HG03045 (cell line): ENCODE measurements at regions not wholly inside any gene's neighbourhood (a gene's known extent, or its start where the extent isn't known, plus 50 kb on each side); places are given as distances from the start of the nearest gene placed in this dataset.
"Not testable (repeated sequence)": the region's sequence is repeated elsewhere in the genome, so short reads cannot be mapped to it uniquely, and the experiment has no call there.

Experiments
- ATAC-seq: cut with Tn5 transposase; IDR thresholded peaks from one replicate; pipeline ENCODE4 v1.9.1; 2021; ENCODE audit warnings: mild to moderate bottlenecking, moderate library complexity; ENCODE audit not compliant: unreplicated experiment

DNA sequence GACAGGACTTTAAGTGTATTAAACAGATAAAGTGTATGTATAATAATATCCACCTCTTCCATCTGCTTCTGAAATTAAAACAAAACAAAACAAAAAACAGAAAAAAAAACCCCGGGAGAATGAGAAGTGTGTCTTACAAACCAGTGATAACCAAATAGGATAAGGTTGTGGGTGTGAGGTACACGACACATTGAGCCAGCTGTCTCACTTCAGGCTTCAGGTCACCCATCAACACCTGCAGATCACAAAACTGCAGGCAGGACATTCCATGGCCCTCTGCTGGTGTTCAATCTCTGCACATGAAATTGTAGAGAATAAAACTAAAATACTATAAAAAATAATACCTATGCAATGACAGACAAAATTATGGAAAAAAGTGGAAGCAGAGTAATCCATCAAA is 339.9 kb downstream of the SFMBT2 start:
- ATAC-seq, result no peak

DNA sequence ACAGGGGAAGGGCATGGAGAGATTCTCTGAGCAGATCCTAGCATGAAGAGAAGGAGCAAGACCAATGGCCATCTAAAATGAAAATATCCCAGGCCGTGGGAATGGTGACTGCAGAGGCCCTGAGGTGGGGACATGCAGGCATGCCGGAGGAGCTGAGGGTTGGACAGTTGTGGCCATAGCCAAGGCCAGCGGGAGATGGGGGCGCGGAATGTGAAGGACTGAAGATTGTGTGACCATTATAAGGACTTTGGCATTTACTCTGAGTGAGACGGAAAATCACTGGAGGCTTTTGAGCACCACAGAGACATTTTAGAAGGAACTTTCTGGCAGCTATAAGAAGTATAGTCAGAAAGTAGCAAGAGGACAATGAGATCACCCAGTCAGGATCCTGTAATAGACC is 341.1 kb downstream of the SFMBT2 start:
- no peak for ATAC-seq

DNA sequence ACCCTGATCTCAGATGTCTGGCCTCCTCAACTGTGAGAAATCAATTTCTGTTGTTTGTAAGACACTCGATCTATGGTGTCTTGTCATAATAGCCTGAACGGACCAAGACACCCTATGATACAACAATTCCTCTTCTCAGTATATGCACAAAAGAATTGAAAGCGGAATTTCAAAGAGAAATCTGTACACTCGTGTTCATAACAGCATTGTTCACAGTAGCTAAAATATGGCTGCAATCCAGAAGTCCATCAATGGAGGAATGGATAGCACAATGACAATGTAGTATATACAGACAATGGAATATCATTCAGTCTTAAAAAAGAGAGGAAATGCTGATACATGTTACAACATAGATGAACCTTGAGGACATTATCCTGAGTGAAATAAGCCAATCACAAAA is 354.6 kb downstream of the SFMBT2 start:
- ATAC-seq, result no peak

DNA sequence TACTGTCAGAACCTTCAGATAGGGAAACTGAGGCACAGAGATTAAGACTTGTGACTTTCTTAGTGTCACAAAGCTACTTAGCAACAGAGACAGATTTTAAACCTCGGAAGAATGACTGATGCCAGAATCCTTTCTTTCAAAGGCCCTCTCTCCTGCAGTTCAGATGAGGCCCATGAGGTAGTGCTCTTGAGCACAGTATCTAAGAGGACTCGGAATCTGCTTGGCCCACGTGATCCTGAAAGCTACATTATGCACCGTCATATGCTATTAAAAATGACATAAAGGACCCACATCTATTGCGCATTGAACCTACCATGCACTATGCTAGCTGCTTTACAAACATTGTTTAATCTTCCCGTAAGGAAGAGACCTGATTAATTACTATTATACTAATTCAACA is 355.9 kb downstream of the SFMBT2 start:
- no peak for ATAC-seq

DNA sequence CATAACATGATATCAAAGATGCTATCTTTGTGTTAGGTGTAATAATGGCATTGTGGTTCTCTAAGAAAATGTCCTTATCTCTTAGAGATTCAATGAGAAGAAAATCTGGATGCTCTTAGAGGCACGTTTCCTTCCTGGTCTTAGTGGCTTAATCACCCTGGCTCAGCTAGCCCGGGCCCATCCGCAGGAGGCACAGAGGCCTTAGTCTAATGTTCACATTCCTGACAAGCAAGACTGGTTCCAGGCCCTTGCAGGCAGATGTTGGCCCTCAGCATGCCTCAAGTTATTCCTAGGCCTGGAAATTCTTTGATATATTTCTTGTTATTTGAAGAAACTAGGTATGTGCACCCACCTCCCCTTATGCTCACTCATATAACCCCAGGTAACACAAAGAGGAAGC is 357.6 kb downstream of the SFMBT2 start:
- no peak for ATAC-seq

DNA sequence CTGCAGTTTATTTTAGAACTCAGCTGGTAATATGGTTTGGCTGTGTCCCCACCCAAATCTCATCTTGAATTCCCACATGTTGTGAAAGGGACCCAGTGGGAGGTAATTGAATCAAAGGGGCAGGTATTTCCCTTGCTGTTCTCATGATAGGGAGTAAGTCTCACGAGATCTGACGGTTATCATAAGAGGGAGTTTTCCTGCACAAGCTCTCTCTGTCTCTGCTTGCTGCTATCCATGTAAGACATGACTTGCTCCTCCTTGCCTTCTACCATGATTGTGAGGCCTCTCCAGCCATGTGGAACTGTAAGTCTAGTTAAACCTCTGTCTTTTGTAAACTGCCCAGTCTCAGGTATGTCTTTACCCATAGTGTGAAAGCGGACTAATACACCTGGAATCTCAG is 360.8 kb downstream of the SFMBT2 start:
- not testable (repeated sequence) for ATAC-seq

DNA sequence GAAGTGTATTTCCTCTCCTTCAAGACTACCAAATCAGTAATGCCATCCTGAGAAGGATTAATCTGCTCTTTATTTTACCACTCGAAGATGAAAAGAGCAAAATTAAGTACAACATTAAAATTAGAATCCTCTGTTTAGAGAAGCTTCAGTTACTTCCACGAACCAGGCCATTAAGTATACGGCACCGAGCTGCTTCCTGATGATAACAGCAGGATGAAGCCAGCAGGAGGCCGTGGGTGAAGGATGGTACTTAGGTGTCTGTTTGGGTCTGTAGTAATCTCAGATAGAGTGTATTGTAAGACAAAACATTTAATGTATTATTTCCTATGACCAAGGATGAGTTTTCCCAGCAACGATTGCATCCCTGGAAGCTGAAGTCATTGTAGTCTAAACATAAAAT is 362.8 kb downstream of the SFMBT2 start:
- ATAC-seq, result no peak

DNA sequence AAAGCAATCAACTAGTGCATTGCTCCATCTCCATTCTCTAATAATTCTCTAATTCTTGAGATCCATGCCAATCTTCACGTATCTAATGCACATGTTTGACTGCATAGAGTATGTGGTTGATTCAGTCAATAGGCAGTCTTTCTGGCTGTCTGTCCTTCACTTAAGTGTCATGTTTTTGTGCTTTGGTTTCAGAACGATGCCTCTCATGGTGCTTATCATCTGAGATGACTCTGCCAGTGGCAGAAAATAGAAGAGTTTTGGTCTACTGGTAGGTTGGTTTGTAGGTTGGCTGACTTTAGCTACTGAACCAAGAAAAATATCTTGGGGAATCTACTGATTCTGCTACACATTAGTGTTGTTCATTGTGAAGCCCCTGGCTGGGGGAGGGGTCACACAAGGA is 364.2 kb downstream of the SFMBT2 start:
- no peak for ATAC-seq

DNA sequence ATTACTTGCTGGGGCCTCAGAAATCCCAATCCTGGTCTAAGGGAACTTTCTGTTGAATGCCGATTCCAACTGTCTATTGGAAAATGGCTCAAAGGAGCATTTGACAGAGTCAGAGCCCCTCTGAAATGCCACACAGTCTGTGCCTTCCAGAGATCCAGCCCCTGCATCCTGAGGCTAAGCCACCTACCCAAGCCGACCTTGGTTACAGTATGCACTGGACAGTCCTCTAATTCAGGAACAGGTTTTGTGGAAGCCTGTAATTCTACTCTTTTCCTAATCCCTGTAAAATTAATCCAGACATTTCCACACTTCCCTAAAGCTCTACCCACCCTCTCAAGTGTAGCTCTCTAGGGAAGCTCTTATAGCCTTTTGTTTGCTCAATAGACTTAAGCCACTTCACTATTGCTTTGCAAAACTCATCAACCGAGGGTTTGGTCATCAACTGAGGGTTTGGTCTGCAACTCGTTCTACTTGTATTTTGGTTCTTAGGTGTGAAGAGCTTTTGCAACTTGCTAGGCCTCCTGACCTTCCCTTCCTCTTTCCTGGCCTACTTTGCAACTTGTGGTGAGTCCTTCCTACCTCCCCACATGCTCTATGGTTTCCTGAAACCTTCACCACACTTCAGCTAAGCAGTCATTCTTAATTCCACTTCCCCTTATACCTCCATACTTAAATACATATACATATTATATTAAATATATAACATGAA is 364.8 kb downstream of the SFMBT2 start:
- ATAC-seq, result no peak

DNA sequence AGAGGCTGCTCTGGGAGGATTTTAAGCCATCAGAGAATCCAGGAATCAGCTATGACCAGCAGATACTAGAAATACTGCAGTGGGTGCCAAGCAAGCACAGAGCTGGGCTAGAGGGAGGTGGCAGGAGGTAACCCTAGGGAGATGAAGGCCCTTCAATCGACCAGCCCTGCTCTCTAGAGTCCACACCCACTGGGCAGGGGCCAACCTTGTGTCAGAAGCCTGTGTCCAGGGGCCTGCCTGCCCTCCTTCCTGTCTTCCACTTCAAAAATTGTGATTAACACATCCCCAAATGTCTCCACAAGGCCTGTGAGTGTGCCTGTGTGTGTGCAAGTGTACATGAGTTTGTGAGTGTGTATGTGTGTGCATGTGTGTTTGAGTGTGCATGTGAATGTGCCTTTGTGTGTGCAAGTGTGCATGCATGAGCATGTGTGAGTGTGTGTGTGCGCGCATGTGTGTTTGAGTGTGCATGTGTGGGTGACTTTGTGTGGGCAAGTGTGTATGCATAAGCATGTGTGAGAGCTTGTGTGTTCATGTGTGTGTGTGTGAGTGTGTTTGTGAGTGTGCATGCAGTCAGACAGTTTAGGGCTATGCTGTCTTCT is 367.7 kb downstream of the SFMBT2 start:
- ATAC-seq, result no peak

DNA sequence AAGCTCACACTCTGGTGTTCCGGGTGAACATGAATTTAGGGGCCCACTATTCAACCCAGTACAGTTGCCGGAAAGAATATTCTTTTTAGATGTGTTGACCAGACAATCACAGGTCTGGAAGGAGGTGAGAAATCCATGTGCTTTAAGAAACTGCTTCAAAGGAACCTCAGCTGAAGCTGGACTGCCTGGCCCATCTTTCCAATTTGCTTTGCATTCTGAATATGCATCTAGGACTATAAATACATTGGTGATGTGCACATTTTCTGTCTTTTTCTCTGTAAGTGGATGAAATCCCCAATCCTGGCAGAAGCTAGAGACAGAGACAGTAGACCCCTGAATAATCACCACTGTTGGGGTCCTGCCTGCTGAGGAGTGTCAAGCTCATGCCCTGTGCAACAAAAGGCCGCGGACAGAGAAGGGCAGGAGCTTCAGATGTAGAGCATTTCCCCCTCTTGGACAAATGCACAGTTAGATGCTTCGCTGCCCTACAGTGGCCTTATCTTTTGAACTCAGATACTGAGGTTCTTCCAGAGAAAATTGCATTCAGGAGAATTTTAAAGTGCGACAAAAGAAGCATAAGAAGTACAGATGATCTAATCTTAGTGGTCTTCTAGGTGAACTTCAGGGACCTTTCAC is 368.3 kb downstream of the SFMBT2 start:
- no peak for ATAC-seq

DNA sequence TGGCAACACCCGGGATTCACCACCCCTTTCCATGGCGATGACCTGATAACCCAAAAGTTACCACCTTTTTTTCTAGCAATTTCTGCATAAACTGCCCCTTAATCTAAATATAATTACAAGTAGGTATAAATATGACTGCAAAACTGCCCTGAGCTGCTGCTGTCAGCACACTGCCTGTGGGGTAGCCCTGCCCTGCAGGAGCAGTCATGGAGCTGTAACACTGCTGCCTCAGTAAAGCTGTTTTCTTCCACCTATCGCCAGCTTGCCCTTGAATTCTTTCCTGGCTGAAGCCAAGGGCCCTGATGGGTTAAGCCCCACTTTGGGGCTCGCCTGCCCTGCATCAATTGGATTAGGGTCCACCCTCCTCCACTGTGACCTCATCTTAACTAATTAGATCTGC is 368.8 kb downstream of the SFMBT2 start:
- ATAC-seq, result no peak

DNA sequence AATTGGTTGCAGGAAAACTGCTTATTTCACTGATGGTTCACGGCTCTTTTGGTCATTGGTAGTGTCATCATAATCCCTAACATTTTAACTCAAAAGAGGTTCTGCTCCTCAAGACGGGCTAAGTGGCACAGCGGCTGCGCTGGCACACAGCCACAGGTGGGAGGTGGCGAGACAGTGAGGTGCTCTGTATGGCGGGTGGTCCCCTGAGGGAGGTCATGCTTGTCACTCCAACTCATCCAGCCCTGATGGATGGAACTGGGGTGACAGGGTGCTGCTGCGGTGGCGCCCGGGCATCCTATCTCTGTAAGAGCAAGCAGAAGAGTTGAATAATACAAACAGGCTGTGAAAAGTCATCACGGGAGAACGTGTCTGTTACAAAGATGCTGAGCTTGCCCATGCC is 370.2 kb downstream of the SFMBT2 start:
- ATAC-seq, result no peak

DNA sequence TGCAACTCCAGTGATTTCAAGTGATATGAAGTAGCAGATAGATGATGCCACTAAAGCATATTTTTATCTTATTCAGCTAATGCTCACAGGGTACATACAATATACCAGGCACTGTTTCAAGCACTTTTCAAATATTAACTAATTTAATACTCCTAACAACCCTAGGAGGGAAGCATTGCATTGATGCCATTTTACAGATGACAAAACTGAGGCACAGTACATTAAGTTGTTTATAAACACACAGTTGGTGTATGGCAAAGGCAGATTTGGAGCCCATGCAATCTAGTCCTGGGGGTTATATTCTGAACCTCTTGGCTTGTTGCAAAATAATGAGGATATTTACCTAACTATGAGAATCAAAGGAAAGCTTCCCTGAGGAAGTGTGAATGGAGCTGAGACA is 371.0 kb downstream of the SFMBT2 start:
- ATAC-seq, result no peak

DNA sequence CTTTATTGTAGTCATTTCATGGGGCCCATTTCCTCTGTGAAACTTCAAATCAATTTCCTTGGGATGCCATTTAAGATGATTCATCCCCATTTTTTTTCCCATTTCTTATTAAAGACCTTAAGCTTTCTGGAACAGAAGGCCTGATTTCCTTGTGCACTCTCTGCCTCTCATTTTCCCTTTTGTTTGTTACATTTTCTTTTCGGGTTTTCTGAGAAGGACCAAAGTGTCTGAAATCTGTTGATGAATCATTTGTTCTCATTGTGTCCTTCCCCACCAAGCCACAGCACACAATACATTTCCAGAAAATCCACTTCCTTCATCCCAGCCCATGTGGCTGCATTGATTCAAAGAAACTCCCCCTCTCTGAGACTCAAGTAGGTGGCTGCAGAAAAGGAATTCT is 372.4 kb downstream of the SFMBT2 start:
- ATAC-seq, result no peak

DNA sequence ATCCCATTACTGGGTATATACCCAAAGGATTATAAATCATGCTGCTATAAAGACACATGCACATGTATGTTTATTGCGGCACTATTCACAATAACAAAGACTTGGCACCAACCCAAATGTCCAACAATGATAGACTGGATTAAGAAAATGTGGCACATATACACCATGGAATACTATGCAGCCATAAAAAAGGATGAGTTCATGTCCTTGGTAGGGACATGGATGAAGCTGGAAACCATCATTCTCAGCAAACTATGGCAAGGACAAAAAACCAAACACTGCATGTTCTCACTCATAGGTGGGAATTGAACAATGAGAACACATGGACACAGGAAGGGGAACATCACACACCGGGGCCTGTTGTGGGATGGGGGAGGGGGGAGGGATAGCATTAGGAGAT is 373.4 kb downstream of the SFMBT2 start:
- not testable (repeated sequence) for ATAC-seq

DNA sequence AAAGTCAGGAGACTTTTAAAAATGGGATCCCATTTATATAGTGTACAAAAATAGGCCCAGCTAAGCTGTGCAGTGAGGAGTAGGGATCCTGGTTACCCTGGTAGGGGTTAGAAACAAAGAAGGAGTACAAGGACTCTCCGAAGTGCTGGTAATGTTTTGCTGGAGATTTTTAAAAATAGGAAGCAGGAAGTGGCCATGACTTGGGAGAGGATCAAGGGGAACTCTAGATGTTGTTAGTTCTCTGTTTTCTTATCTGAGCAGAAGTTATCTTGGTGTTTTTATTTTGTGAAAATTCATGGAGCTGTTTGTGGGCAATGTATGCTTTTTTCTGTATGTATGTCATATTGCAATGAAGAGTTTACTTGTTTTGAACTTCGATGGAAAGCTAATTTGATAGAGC is 373.9 kb downstream of the SFMBT2 start:
- no peak for ATAC-seq

DNA sequence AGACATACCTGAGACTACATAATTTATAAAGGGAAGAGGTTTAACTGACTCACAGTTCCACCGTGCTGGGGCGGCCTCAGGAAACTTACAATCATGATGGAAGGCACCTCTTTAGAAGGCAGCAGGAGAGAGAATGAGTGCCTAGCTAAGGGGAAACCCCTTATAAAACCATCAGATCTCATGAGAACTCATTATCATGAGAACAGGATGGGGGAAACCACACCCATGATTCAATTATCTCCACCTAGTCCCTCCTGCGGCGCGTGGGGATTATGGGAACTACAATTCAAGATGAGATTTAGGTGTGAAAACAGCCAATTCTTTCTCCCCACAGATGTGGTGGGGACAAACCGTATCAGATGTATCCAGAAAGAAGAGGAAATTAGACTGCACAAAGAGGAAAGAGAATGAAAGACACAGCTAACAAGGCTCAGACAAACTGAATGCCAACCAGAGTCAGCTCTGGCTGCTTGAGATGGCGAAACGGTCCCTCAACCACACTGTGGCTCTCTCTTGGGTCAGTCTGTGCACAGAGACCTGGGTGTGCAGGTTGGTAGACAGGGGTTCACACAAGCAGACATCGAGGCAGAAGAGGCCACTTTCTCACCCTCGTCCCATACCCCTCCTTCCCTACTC is 375.6 kb downstream of the SFMBT2 start:
- no peak for ATAC-seq

DNA sequence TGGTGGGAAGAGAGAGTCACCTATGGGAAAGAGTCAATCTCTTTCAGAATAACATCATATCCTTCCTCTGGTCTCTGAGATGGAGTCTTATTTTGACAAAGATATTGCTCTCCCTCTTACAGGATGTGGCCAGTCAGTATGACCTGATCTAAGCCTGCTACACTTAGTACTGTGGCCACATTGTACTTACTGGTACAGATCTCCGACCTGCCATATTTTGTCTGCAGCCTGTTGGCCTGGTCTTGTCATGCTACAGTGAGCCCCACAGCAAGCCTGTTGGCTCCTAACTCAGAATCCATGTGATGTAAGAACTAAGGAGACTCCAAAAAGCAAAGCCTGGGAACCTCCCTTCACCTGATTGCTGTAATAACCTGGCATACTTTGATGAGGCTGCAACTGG is 377.8 kb downstream of the SFMBT2 start:
- ATAC-seq, result no peak

DNA sequence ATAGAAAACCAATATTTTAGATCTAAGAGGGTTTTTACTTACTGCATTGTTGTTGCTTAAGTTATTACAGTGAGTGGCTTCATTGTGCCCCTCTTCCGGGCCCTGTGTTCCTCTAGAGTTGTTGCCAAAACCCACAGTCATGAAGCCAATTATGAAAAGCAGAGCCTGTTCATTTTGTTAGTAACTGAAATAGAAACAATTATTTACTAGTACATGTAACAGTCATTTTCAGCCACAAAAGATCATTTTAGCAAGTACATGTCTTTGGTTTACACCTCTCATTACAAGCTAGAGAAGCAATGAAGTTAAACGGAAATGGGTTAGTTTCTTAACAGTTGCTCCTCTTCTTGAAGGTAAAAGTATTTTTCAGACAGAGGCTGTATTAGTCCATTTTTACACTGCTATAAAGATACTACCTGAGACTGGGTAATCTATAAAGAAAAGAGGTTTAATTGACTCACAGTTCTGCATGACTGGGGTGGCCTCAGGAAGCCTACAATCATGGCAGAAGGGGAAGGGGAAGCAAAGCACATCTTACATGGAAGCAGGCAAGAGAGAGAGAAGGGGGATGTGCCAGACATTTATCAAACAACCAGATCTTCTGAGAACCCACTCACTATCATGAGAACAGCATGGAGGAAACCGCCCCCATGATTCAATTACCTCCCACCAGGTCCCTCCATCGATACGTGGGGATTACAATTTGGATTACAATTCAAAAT is 380.5 kb downstream of the SFMBT2 start:
- ATAC-seq, result no peak

DNA sequence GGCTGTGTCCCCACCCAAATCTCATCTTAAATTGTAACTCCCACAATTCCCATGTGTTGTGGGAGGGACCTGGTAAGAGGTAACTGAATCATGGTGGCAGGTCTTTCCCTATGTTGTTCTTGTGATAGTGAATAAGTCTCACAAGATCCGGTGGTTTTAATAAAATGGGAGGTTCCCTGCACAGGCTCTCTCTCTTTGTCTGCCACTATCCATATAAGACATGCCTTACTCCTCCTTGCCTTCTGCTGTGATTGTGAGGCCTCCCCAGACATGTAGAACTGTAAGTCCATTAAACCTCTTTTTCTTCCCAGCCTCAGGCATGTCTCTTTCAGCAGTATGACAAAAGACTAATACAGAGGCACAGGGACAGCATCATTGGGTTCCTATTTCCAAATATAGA is 381.2 kb downstream of the SFMBT2 start:
- no peak for ATAC-seq

DNA sequence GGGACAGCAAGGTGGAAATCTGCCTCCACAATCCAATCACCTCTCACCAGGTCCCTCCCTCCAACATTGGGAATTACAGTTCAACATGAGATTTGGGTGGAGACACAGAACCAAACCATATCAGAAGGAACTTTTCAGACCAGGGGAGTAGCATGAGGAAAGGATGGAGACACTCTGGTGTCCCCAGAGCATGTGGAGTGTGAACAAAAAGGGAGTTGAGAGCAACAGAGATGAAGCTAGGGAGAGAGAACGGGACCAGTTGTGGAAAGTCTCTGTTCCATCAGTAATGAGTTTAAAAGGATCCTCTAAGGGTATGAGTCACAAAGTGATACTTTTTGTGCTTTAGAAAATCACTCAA is 382.0 kb downstream of the SFMBT2 start:
- no peak for ATAC-seq
